ENCODE measurements at regions not wholly inside any gene's neighbourhood (a gene's known extent, or its start where the extent isn't known, plus 50 kb on each side); places are given as distances from the start of the nearest gene placed in this dataset.

DNA sequence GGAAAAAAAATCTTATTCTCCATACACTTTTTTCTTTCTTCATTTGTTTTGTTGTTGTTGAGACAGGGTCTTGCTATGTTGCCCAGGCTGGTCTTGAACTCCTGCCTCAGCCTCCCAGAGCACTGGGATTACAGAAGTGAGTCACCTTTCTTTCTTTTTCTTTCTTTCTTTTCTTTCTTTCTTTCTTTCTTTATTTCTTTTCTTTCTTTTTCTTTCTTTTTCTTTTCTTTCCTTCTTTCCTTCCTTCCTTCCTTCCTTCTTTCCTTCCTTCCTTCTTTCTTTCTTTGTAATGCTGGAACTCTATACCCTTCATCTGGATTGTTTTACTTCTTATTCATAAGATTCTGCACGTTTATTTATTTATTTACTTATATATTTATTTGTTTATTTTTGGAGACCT, 94.5 kb upstream of the TNRC6A start:
- H3K4me3 ChIP-seq (replicated peaks in 1 of 3; ENCODE audit: insufficient read depth in 1 of 3, low read depth in 1 of 3, low read length in 3 of 3), result no peak overlapping the region
- DNase-seq (ENCODE audit: low read depth, low spot score) (no peak), FAIRE-seq (no peak)
- no peak overlapping the region for H3K9ac ChIP-seq (replicated peaks; ENCODE audit: extremely low read depth, insufficient read depth, low read length)
- no peaks in the 10 kb centered on the region for H3K79me2 ChIP-seq (ENCODE audit: control insufficient read depth, insufficient read depth, low read length)
- peaks cover 7% of the 10 kb centered on the region for H3K4me1 ChIP-seq (ENCODE audit: control insufficient read depth, extremely low read depth, insufficient read depth, low read length)
- no TSS peak for BruUV-seq (replicated peaks)
- dilution Hi-C loops (cut with MboI; ENCODE audit: extremely low pct_ligation_motif_present, low sequenced_read_pairs) (no loop called here), intact Hi-C loops (cut with micrococcal nuclease) (no loop called here)
- H3K9me1 ChIP-seq (replicated peaks; ENCODE audit: control insufficient read depth, extremely low read depth, insufficient read depth, low read length), result no peaks in the 10 kb centered on the region
- ChIA-PET CTCF (no interaction called here), POLR2A (no interaction called here)
- H3K9me3 ChIP-seq (replicated peaks; ENCODE audit: control insufficient read depth, insufficient read depth, low read length), result no peaks in the 10 kb centered on the region
- no peak overlapping the region for H2AFZ ChIP-seq (ENCODE audit: low read depth, low read length)
- no peaks in the 10 kb centered on the region for H3K27me3 ChIP-seq (ENCODE audit: control insufficient read depth in 2 of 2, insufficient read depth in 2 of 2, low read length in 2 of 2)
- no peak overlapping the region for H3K27ac ChIP-seq (ENCODE audit: insufficient read depth, low read depth, low read length)
- H3K4me2 ChIP-seq (ENCODE audit: insufficient read depth, low read length), result no peak overlapping the region
- TF ChIP-seq FOS (IDR thresholded peaks at IDR 0.05; ENCODE audit: borderline replicate concordance, insufficient read depth, low read length), result no peak
- TF ChIP-seq POLR2AphosphoS5 (IDR thresholded peaks at IDR 0.05; ENCODE audit: insufficient read depth, low read depth, low read length), result no peak
- no peak for TF ChIP-seq JUN (IDR thresholded peaks at IDR 0.05; ENCODE audit: borderline replicate concordance, insufficient read depth, insufficient read length, low read depth)
- TF ChIP-seq, protein P1, sequence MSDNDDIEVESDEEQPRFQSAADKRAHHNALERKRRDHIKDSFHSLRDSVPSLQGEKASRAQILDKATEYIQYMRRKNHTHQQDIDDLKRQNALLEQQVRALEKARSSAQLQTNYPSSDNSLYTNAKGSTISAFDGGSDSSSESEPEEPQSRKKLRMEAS (IDR thresholded peaks at IDR 0.05; ENCODE audit: insufficient read depth, insufficient read length), result no peak
- H3K36me3 ChIP-seq (ENCODE audit: control insufficient read depth in 2 of 2, extremely low read depth in 1 of 2, insufficient read depth in 2 of 2, low read length in 2 of 2), result no peaks in the 10 kb centered on the region
- no peaks in the 10 kb centered on the region for H4K20me1 ChIP-seq (replicated peaks; ENCODE audit: control insufficient read depth, extremely low read depth, insufficient read depth, low read length)

DNA sequence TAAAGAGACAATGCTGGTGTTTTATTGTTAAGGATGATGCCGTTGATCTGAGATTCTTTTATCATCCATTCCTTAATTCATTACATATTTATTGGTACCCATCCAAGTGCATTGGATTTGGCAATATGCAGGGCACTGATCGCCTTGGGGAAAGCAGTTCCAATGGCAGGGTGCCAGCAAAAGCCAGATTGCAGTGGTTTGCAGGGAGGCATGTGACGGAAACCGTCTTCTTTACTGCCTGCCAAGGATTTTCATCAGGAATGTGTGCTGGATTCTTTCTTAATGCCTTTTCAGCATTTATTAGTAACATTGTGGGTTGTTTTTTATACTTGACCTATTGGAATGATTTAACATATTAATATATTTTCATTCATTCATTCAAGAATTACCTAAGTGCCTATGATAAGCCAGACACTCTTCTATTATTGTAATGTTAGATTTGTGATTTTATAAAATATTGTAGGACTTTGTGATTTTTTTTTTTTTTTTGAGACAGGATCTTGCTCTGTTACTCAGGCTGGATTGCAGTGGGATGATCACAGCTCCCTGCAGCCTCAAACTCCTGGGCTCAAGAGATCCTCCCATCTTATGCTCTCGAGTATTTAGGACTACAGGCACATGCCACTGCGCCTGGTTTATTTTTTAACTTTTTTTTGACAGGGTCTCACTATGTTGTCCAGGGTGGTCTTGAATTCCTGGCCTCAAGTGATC, 93.4 kb upstream of the TNRC6A start:
- CTCF ChIA-PET, result interaction anchor here (0.8 kb wide), 1 partner anchor 9 kb away, joined by 3 read pairs; no protein-coding TSS in a partner anchor

More for the DNA sequence above, 93.4 kb upstream of the TNRC6A start:
- Histone ChIP-seq H2AFZ (ENCODE audit: low read depth, low read length) (no peak overlapping the region), H3K9ac (replicated peaks; ENCODE audit: extremely low read depth, insufficient read depth, low read length) (no peak overlapping the region), H3K36me3 (ENCODE audit: control insufficient read depth in 2 of 2, extremely low read depth in 1 of 2, insufficient read depth in 2 of 2, low read length in 2 of 2) (no peaks in the 10 kb centered on the region), H4K20me1 (replicated peaks; ENCODE audit: control insufficient read depth, extremely low read depth, insufficient read depth, low read length) (no peaks in the 10 kb centered on the region), H3K4me2 (ENCODE audit: insufficient read depth, low read length) (no peak overlapping the region), H3K27me3 (ENCODE audit: control insufficient read depth in 2 of 2, insufficient read depth in 2 of 2, low read length in 2 of 2) (no peaks in the 10 kb centered on the region), H3K79me2 (ENCODE audit: control insufficient read depth, insufficient read depth, low read length) (no peaks in the 10 kb centered on the region), H3K9me3 (replicated peaks; ENCODE audit: control insufficient read depth, insufficient read depth, low read length) (no peaks in the 10 kb centered on the region), H3K27ac (ENCODE audit: insufficient read depth, low read depth, low read length) (no peak overlapping the region), H3K4me3 (replicated peaks in 1 of 3; ENCODE audit: insufficient read depth in 1 of 3, low read depth in 1 of 3, low read length in 3 of 3) (no peak overlapping the region), H3K9me1 (replicated peaks; ENCODE audit: control insufficient read depth, extremely low read depth, insufficient read depth, low read length) (no peaks in the 10 kb centered on the region), H3K4me1 (ENCODE audit: control insufficient read depth, extremely low read depth, insufficient read depth, low read length) (peaks cover 7% of the 10 kb centered on the region)
- FAIRE-seq (peak; percentile 77), DNase-seq (ENCODE audit: low read depth, low spot score) (peak; percentile 77)
- no TSS peak for BruUV-seq (replicated peaks)
- TF ChIP-seq, protein P2, sequence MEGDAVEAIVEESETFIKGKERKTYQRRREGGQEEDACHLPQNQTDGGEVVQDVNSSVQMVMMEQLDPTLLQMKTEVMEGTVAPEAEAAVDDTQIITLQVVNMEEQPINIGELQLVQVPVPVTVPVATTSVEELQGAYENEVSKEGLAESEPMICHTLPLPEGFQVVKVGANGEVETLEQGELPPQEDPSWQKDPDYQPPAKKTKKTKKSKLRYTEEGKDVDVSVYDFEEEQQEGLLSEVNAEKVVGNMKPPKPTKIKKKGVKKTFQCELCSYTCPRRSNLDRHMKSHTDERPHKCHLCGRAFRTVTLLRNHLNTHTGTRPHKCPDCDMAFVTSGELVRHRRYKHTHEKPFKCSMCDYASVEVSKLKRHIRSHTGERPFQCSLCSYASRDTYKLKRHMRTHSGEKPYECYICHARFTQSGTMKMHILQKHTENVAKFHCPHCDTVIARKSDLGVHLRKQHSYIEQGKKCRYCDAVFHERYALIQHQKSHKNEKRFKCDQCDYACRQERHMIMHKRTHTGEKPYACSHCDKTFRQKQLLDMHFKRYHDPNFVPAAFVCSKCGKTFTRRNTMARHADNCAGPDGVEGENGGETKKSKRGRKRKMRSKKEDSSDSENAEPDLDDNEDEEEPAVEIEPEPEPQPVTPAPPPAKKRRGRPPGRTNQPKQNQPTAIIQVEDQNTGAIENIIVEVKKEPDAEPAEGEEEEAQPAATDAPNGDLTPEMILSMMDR (IDR thresholded peaks at IDR 0.05; ENCODE audit: extremely low read depth in 1 of 2, insufficient read depth in 1 of 2, low read depth in 1 of 2, low read length in 2 of 2), result no peak
- no peak for TF ChIP-seq POLR2AphosphoS5 (IDR thresholded peaks at IDR 0.05; ENCODE audit: insufficient read depth, low read depth, low read length)
- TF ChIP-seq GATA2 (IDR thresholded peaks at IDR 0.05; ENCODE audit: insufficient read depth, insufficient read length, low read depth, low read length), result no peak
- POLR2A ChIA-PET, result no interaction called here
- intact Hi-C loops (cut with micrococcal nuclease), result loop anchor here (1.0 kb wide), 1 partner anchor 10 kb away; no protein-coding TSS in a partner anchor
- dilution Hi-C loops (cut with MboI; ENCODE audit: extremely low pct_ligation_motif_present, low sequenced_read_pairs), result no loop called here
